HG03064 (cell line): ENCODE measurements at regions not wholly inside any gene's neighbourhood (a gene's known extent, or its start where the extent isn't known, plus 50 kb on each side); places are given as distances from the start of the nearest gene placed in this dataset.
"Not testable (repeated sequence)": the region's sequence is repeated elsewhere in the genome, so short reads cannot be mapped to it uniquely, and the experiment has no call there.

Source experiments
- ATAC-seq: cut with Tn5 transposase; IDR thresholded peaks from one replicate; pipeline ENCODE4 v1.9.1; 2021; ENCODE audit warnings: low read depth; ENCODE audit not compliant: unreplicated experiment

- ATAC-seq, result no peak
Measured at GRCh38 chr2:201568217-201568820, 75.0 kb downstream of the TMEM237 start.

- ATAC-seq, result no peak
Measured at GRCh38 chr2:201559067-201559710, 84.1 kb downstream of the TMEM237 start.

- ATAC-seq, result no peak
Measured at GRCh38 chr2:201558665-201559064, 84.6 kb downstream of the TMEM237 start.

- no peak for ATAC-seq
Measured at GRCh38 chr2:201558232-201558631, 85.1 kb downstream of the TMEM237 start.

- ATAC-seq, result no peak
Measured at GRCh38 chr2:201551901-201552300, 91.4 kb downstream of the TMEM237 start.

- no peak for ATAC-seq
Measured at GRCh38 chr2:201546576-201546975, 95.0 kb downstream of the STRADB start.

- ATAC-seq, result no peak
Measured at GRCh38 chr2:201542291-201542690, 90.8 kb downstream of the STRADB start.

- ATAC-seq, result not testable (repeated sequence)
Measured at GRCh38 chr2:201539271-201539670, 87.7 kb downstream of the STRADB start.

GRCh38 chr2:201538025-201538424 lies 86.5 kb downstream of the STRADB start:
- no peak for ATAC-seq

- ATAC-seq, result no peak
Measured at GRCh38 chr2:201536754-201537153, 85.2 kb downstream of the STRADB start.

GRCh38 chr2:201536046-201536445 lies 84.5 kb downstream of the STRADB start:
- no peak for ATAC-seq

GRCh38 chr2:201532686-201533304 lies 81.3 kb downstream of the STRADB start:
- peak; percentile 94 for ATAC-seq
